GM12878 (cell line): ENCODE measurements at regions not wholly inside any gene's neighbourhood (a gene's known extent, or its start where the extent isn't known, plus 50 kb on each side); places are given as distances from the start of the nearest gene placed in this dataset.

ENCODE experiments used
- EZH2 ChIP-seq: IDR thresholded peaks from 2 replicates; pipeline ENCODE4 v1.6.1; 2012; ENCODE audit warnings: low read depth, mild to moderate bottlenecking, control low read depth, inconsistent platforms, low read length, borderline replicate concordance; ENCODE audit not compliant: control insufficient read depth
- TF ChIP-seq, protein P1 (sequence below): fragments of 450-650 bp; formaldehyde crosslinking; IDR thresholded peaks from 2 replicates; pipeline ENCODE4 v1.4.0; 2020; ENCODE audit warnings: mild to moderate bottlenecking, moderate library complexity
- TF ChIP-seq, protein P2 (sequence below): IDR thresholded peaks from 2 replicates; pipeline ENCODE4 v1.6.1; 2012; ENCODE audit warnings: low read depth, low read length, improper control_type of control experiment

DNA sequence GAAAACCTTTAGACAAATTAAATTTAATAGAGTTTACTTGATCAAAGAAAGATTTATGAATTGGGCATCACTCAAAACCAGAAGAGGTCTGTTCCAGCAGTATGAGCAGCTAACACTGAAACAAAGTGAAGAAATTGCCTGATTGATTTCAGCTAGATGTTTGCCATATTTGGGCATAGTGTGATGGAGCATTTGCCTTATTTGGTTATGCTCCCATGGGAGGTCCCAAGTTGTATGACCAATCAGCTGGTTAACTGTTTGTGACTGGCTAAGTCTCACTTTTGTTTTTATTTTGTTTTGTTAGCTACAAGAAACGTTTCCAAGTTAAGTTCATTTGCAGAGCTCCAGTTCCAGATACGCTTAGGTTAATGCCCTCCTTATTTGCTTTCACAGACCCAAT lies 53.3 kb upstream of the LMNB1 start (continued):
- TF ChIP-seq, protein P1, sequence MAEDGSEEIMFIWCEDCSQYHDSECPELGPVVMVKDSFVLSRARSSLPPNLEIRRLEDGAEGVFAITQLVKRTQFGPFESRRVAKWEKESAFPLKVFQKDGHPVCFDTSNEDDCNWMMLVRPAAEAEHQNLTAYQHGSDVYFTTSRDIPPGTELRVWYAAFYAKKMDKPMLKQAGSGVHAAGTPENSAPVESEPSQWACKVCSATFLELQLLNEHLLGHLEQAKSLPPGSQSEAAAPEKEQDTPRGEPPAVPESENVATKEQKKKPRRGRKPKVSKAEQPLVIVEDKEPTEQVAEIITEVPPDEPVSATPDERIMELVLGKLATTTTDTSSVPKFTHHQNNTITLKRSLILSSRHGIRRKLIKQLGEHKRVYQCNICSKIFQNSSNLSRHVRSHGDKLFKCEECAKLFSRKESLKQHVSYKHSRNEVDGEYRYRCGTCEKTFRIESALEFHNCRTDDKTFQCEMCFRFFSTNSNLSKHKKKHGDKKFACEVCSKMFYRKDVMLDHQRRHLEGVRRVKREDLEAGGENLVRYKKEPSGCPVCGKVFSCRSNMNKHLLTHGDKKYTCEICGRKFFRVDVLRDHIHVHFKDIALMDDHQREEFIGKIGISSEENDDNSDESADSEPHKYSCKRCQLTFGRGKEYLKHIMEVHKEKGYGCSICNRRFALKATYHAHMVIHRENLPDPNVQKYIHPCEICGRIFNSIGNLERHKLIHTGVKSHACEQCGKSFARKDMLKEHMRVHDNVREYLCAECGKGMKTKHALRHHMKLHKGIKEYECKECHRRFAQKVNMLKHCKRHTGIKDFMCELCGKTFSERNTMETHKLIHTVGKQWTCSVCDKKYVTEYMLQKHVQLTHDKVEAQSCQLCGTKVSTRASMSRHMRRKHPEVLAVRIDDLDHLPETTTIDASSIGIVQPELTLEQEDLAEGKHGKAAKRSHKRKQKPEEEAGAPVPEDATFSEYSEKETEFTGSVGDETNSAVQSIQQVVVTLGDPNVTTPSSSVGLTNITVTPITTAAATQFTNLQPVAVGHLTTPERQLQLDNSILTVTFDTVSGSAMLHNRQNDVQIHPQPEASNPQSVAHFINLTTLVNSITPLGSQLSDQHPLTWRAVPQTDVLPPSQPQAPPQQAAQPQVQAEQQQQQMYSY: no peak
- peak; percentile 63; the same call in 1 of the 2 replicates for TF ChIP-seq EZH2
- TF ChIP-seq, protein P2, sequence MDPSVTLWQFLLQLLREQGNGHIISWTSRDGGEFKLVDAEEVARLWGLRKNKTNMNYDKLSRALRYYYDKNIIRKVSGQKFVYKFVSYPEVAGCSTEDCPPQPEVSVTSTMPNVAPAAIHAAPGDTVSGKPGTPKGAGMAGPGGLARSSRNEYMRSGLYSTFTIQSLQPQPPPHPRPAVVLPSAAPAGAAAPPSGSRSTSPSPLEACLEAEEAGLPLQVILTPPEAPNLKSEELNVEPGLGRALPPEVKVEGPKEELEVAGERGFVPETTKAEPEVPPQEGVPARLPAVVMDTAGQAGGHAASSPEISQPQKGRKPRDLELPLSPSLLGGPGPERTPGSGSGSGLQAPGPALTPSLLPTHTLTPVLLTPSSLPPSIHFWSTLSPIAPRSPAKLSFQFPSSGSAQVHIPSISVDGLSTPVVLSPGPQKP: no peak
